ENCODE measurements at regions not wholly inside any gene's neighbourhood (a gene's known extent, or its start where the extent isn't known, plus 50 kb on each side); places are given as distances from the start of the nearest gene placed in this dataset.

GRCh38 chr7:67940400-67940799 lies 943.8 kb downstream of the TYW1 start:
- no peak for ATAC-seq (replicated peaks in 6 of 8)
- in situ Hi-C loops (cut with MboI; ENCODE audit: low pct_unique_long_range_greater_than_20kb in 2 of 9, low sequenced_read_pairs in 9 of 9, unreplicated experiment in 9 of 9), result no loop called here
- WGBS, 10 experiments, result 33 to 100% (median 96%) methylated on average over 1 to 12 of the region's 13 CpGs; no CpG with 5 or more reads in 1 of the 10 experiments

GRCh38 chr7:67947191-67947590 lies 950.6 kb downstream of the TYW1 start:
- in situ Hi-C loops (cut with MboI; ENCODE audit: low pct_unique_long_range_greater_than_20kb in 2 of 9, low sequenced_read_pairs in 9 of 9, unreplicated experiment in 9 of 9), result no loop called here
- ATAC-seq (replicated peaks in 6 of 8), result no peak

More at GRCh38 chr7:67940400-67940799, 943.8 kb downstream of the TYW1 start:
- no peak overlapping the region for H3K4me3 ChIP-seq
- H3K4me1 ChIP-seq (replicated peaks in 1 of 2), result peaks cover 0 to 5% of the 10 kb centered on the region in 2 donors
- no peak overlapping the region for H3K27ac ChIP-seq

DNA sequence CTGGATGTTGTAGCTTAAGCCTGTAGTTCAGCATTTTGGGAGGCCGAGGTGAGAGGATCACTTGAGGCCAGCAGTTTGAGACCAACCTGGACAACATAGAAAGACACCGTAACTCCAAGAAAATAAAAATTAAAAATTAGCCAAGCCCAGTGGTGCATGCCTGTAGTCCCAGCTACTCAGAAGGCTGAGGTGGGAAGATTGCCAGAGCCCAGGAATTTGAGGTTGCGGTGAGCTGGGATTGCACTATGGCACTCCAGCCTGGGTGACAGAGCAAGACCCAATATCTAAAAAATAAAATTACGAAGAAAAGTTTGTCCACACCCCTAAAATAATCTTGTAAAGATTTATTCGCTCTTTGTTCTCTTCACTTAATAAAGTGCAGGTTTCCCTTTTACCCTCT lies 951.0 kb downstream of the TYW1 start:
- no peak for ATAC-seq (replicated peaks in 6 of 8)
- Histone ChIP-seq H3K27ac (no peak overlapping the region), H3K4me1 (replicated peaks in 1 of 2) (no peaks in the 10 kb centered on the region), H3K4me3 (no peak overlapping the region)
- 23 to 100% (median 88%) methylated on average over 1 to 5 of the region's 5 CpGs; no CpG with 5 or more reads in 1 of the 10 experiments for WGBS, 10 experiments
- in situ Hi-C loops (cut with MboI; ENCODE audit: low pct_unique_long_range_greater_than_20kb in 2 of 9, low sequenced_read_pairs in 9 of 9, unreplicated experiment in 9 of 9), result no loop called here

More at GRCh38 chr7:67947191-67947590, 950.6 kb downstream of the TYW1 start:
- Histone ChIP-seq H3K4me3 (no peak overlapping the region), H3K4me1 (replicated peaks in 1 of 2) (no peaks in the 10 kb centered on the region), H3K27ac (no peak overlapping the region)
- 13 to 100% (median 83%) methylated on average over 1 to 2 of the region's 2 CpGs; no CpG with 5 or more reads in 2 of the 10 experiments for WGBS, 10 experiments

DNA sequence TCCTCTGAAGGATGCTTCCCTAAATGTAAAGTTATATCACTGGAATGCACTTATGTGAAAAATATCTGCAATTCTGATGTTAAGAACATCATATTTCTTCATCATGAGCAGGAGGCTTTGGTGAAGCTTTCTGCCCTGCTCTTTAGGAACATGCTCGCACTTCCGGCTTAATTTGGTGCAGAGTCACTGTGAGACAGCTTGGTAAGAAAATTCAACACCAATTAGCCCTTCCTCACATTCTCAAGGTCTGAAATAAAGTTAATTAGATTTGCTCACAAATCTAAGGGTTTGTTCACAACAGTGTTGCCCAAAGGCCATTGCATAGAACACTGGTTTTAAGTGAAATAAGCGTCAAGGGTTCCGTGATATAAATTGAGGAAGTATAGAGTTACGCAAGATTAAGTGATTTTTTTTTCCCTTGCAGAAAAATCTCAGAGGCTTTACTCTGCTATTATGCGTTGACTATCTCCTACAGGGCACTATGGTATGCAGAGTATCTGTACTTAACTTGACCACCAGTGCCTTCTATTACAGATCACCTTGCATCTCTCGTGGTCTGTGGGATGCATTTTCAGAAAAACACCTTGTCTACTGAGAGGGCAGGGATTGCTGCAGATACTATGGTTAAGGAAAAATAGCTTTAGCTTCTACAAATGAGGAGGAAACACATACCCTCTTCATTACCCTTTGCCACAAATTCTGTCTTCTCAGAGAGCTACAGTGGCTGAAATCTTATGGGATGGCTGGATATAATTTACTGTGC lies 953.9 kb downstream of the TYW1 start:
- no peaks in the 10 kb centered on the region for H3K4me1 ChIP-seq (replicated peaks in 1 of 2)
- WGBS, 10 experiments, result 13 to 100% (median 81%) methylated on average over 1 to 6 of the region's 7 CpGs; no CpG with 5 or more reads in 1 of the 10 experiments
- in situ Hi-C loops (cut with MboI; ENCODE audit: low pct_unique_long_range_greater_than_20kb in 2 of 9, low sequenced_read_pairs in 9 of 9, unreplicated experiment in 9 of 9), result no loop called here
- H3K27ac ChIP-seq, result no peak overlapping the region
- no peak overlapping the region for H3K4me3 ChIP-seq
- ATAC-seq (replicated peaks in 6 of 8), result no peak

GRCh38 chr7:67955061-67955460 lies 958.4 kb downstream of the TYW1 start:
- in situ Hi-C loops (cut with MboI; ENCODE audit: low pct_unique_long_range_greater_than_20kb in 2 of 9, low sequenced_read_pairs in 9 of 9, unreplicated experiment in 9 of 9), result no loop called here
- Histone ChIP-seq H3K4me1 (replicated peaks in 1 of 2) (no peaks in the 10 kb centered on the region), H3K27ac (no peak overlapping the region), H3K4me3 (no peak overlapping the region)
- WGBS, 10 experiments, result 0 to 46% (median 27%) methylated on average over 1 to 3 of the region's 3 CpGs; no CpG with 5 or more reads in 1 of the 10 experiments
- ATAC-seq (replicated peaks in 6 of 8), result no peak

DNA sequence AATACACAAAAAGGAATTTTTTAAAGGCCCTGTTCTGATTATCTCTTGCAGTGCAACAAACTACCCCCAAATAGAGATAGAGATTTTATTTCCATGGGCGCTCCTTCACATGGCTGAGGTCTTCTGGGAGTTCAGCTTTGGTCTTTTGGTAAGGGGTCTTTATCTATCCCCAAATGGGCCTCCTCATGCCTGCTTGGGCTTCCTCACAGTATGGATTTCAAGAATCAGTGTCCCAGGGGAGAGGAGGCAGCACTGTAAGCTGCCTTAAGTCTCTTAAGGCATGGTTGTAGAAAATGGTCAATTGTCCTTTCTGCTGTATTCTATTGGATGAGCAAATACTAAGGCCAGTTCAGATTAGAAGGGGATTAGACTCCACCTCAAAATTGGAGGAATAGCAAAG lies 966.2 kb downstream of the TYW1 start:
- in situ Hi-C loops (cut with MboI; ENCODE audit: low pct_unique_long_range_greater_than_20kb in 2 of 9, low sequenced_read_pairs in 9 of 9, unreplicated experiment in 9 of 9), result no loop called here
- H3K27ac ChIP-seq, result no peak overlapping the region
- no peak for ATAC-seq (replicated peaks in 6 of 8)
- H3K4me3 ChIP-seq, result no peak overlapping the region
- H3K4me1 ChIP-seq (replicated peaks in 1 of 2), result no peaks in the 10 kb centered on the region
- WGBS, 10 experiments, result 88 to 100% (median 100%) methylated on average over 1 of the region's 1 CpG; no CpG with 5 or more reads in 7 of the 10 experiments

- Histone ChIP-seq H3K4me3 (no peak overlapping the region), H3K27ac (no peak overlapping the region), H3K4me1 (replicated peaks in 1 of 2) (no peaks in the 10 kb centered on the region)
- no peak for ATAC-seq (replicated peaks in 6 of 8)
- WGBS, 10 experiments, result 20 to 100% (median 70%) methylated on average over 2 to 3 of the region's 3 CpGs; no CpG with 5 or more reads in 4 of the 10 experiments
- in situ Hi-C loops (cut with MboI; ENCODE audit: low pct_unique_long_range_greater_than_20kb in 2 of 9, low sequenced_read_pairs in 9 of 9, unreplicated experiment in 9 of 9), result no loop called here
These were observed 979.9 kb downstream of the TYW1 start for GRCh38 chr7:67976490-67976889.

- Histone ChIP-seq H3K4me3 (no peak overlapping the region), H3K4me1 (replicated peaks in 1 of 2) (no peaks in the 10 kb centered on the region), H3K27ac (no peak overlapping the region)
- in situ Hi-C loops (cut with MboI; ENCODE audit: low pct_unique_long_range_greater_than_20kb in 2 of 9, low sequenced_read_pairs in 9 of 9, unreplicated experiment in 9 of 9), result no loop called here
- WGBS, 10 experiments, result 0 to 100% (median 86%) methylated on average over 1 of the region's 1 CpG; no CpG with 5 or more reads in 1 of the 10 experiments
- no peak for ATAC-seq (replicated peaks in 6 of 8)
These were observed 986.9 kb downstream of the TYW1 start for GRCh38 chr7:67983486-67983885.

- ATAC-seq (replicated peaks in 6 of 8), result no peak
- in situ Hi-C loops (cut with MboI; ENCODE audit: low pct_unique_long_range_greater_than_20kb in 2 of 9, low sequenced_read_pairs in 9 of 9, unreplicated experiment in 9 of 9), result no loop called here
- Histone ChIP-seq H3K27ac (no peak overlapping the region), H3K4me1 (replicated peaks in 1 of 2) (peaks cover 4 to 5% of the 10 kb centered on the region in 2 donors), H3K4me3 (no peak overlapping the region)
- 0 to 100% (median 50%) methylated on average over 1 to 4 of the region's 4 CpGs for WGBS, 10 experiments
These were observed 987.7 kb downstream of the TYW1 start for GRCh38 chr7:67984326-67984725.

DNA sequence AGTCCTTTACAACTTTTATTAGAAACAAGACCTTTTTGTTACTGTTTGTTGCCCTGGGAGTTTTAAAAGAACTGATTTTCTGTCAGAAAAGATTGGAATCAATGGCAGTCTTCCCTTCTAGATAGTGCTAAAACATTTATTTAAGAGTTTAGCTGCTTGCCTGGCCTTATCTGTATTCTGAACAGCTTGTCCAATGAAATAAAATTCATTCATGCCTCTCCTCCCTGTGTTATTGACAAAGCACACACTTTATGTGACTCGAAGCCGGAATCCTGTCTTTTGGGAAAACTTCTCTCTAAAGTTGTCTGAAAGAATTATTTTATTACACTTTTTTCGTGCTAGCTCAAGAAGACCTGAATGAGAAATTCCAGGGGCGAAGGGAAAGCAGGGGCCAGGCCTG lies 992.5 kb downstream of the TYW1 start:
- in situ Hi-C loops (cut with MboI; ENCODE audit: low pct_unique_long_range_greater_than_20kb in 2 of 9, low sequenced_read_pairs in 9 of 9, unreplicated experiment in 9 of 9), result no loop called here
- ATAC-seq (replicated peaks in 6 of 8), result peak in 2 of 8 experiments; percentile 63 to 73
- 0 to 75% (median 54%) methylated on average over 2 to 4 of the region's 4 CpGs; no CpG with 5 or more reads in 3 of the 10 experiments for WGBS, 10 experiments
- Histone ChIP-seq H3K27ac (no peak overlapping the region), H3K4me3 (no peak overlapping the region), H3K4me1 (replicated peaks in 1 of 2) (peaks cover 4 to 5% of the 10 kb centered on the region in 2 donors)

DNA sequence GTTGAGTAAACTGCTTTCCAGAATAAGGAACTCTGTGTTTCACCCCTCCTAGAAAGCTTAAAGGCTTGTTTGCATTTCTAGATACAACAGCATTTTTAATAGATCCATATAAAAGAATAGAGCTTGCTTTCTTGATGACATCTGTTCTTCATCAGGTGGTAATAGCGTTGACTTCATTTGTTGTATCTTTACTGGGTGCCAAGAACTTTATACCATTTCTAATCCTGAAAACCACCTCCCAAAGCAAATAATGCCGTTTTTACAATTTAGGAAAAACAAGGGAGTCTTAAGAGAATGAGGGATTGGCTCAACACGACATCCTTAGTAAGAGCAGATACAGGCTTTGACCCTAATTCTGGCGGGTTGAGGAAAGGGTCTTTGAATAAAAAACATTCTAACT lies 993.4 kb downstream of the TYW1 start:
- Histone ChIP-seq H3K4me1 (replicated peaks in 1 of 2) (peaks cover 4 to 5% of the 10 kb centered on the region in 2 donors), H3K4me3 (no peak overlapping the region), H3K27ac (no peak overlapping the region)
- ATAC-seq (replicated peaks in 6 of 8), result no peak
- in situ Hi-C loops (cut with MboI; ENCODE audit: low pct_unique_long_range_greater_than_20kb in 2 of 9, low sequenced_read_pairs in 9 of 9, unreplicated experiment in 9 of 9), result no loop called here
- WGBS, 10 experiments, result 0 to 90% (median 73%) methylated on average over 1 to 4 of the region's 4 CpGs; no CpG with 5 or more reads in 2 of the 10 experiments

DNA sequence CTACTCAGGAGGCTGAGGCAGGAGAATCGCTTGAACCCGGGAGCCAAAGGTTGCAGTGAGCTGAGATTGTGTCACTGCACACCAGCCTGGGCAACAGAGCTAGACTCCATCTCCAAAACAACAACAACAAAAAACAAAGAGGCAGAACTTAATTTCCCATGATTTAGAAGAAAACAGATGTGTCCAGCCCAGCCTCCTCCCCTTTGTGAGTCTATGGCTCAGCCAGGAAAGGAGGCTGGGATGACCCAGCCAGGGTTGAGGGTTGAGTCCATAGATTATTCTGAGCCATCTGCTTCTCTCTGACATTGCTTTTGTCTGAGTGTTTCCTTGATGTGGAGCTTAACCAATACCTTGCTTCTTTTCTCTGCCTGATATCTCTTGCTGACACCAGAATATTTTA lies 994.1 kb downstream of the TYW1 start:
- 92% methylated on average over 2 of the region's 2 CpGs; no CpG with 5 or more reads in 9 of the 10 experiments for WGBS, 10 experiments
- no peak for ATAC-seq (replicated peaks in 6 of 8)
- Histone ChIP-seq H3K27ac (no peak overlapping the region), H3K4me3 (no peak overlapping the region), H3K4me1 (replicated peaks in 1 of 2) (peaks cover 4 to 5% of the 10 kb centered on the region in 2 donors)
- in situ Hi-C loops (cut with MboI; ENCODE audit: low pct_unique_long_range_greater_than_20kb in 2 of 9, low sequenced_read_pairs in 9 of 9, unreplicated experiment in 9 of 9), result no loop called here

DNA sequence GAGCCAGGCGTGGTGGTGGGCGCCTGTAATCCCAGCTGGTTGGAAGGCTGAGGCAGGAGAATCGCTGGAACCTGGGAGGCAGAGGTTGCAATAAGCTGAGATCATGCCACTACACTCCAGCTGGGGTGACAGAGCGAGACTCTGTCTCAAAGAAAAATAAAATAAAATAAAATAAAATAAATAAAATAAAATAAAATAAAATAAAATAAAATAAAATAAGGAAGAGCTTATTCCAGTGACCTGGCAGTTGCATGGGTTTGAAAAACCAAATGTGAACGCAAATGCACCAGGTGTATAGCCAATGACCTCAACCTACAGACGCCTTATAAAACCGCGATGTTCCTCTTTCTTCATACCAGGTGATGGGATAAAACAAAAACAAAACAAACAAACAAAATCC lies 995.7 kb downstream of the TYW1 start:
- WGBS, 10 experiments, result 39 to 97% (median 79%) methylated on average over 4 to 8 of the region's 8 CpGs; no CpG with 5 or more reads in 1 of the 10 experiments
- ATAC-seq (replicated peaks in 6 of 8), result no peak
- Histone ChIP-seq H3K4me1 (replicated peaks in 1 of 2) (peaks cover 4 to 5% of the 10 kb centered on the region in 2 donors), H3K4me3 (no peak overlapping the region), H3K27ac (no peak overlapping the region)
- in situ Hi-C loops (cut with MboI; ENCODE audit: low pct_unique_long_range_greater_than_20kb in 2 of 9, low sequenced_read_pairs in 9 of 9, unreplicated experiment in 9 of 9), result no loop called here

- no peak for ATAC-seq (replicated peaks in 6 of 8)
- in situ Hi-C loops (cut with MboI; ENCODE audit: low pct_unique_long_range_greater_than_20kb in 2 of 9, low sequenced_read_pairs in 9 of 9, unreplicated experiment in 9 of 9), result no loop called here
- no peak overlapping the region for H3K27ac ChIP-seq
- H3K4me3 ChIP-seq, result no peak overlapping the region
- H3K4me1 ChIP-seq (replicated peaks in 1 of 2), result no peaks in the 10 kb centered on the region
- WGBS, 10 experiments, result 0 to 100% (median 80%) methylated on average over 1 to 4 of the region's 6 CpGs; no CpG with 5 or more reads in 3 of the 10 experiments
These were observed 1009.4 kb downstream of the TYW1 start for GRCh38 chr7:68005992-68006391.

All from motor neuron (in vitro differentiated cells).